OCI-LY1 (cell line): ENCODE measurements at regions not wholly inside any gene's neighbourhood (a gene's known extent, or its start where the extent isn't known, plus 50 kb on each side); places are given as distances from the start of the nearest gene placed in this dataset.

Experiments
- EZH2 ChIP-seq: fragments of 200-600 bp; sonication (generic), shearing (Covaris generic); IDR thresholded peaks from 2 replicates; pipeline ENCODE4 v1.8.0; 2017; ENCODE audit warnings: borderline replicate concordance, mixed run types, mild to moderate bottlenecking, antibody characterized with exemption, low read length, moderate library complexity, mixed read lengths
- TF ChIP-seq, protein P1 (sequence below): fragments of 200-600 bp; sonication (generic), shearing (Covaris generic); IDR thresholded peaks from 2 replicates; pipeline ENCODE4 v1.5.1; 2017; ENCODE audit warnings: mild to moderate bottlenecking, antibody characterized with exemption, low read length, moderate library complexity, mixed read lengths

DNA sequence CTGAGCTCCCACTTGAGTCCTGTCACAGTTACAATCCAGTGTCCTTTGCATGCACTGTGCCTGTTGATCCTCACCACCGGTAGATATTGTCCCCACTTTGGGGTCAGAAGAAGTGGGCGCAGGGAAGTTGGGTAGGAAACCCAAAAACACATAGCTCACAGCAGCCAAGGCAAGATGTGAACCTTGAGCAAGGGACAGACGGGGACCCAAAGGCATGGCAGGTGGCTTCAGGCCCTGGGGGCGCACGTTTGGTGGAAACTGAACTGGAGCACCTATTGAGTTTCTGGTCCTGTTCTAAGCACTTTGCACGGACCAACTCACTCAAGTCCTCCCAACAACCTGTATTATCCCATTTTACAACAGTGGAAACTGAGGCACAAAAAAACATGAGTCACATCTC lies 82.8 kb upstream of the ZNF716 start:
- TF ChIP-seq, protein P1, sequence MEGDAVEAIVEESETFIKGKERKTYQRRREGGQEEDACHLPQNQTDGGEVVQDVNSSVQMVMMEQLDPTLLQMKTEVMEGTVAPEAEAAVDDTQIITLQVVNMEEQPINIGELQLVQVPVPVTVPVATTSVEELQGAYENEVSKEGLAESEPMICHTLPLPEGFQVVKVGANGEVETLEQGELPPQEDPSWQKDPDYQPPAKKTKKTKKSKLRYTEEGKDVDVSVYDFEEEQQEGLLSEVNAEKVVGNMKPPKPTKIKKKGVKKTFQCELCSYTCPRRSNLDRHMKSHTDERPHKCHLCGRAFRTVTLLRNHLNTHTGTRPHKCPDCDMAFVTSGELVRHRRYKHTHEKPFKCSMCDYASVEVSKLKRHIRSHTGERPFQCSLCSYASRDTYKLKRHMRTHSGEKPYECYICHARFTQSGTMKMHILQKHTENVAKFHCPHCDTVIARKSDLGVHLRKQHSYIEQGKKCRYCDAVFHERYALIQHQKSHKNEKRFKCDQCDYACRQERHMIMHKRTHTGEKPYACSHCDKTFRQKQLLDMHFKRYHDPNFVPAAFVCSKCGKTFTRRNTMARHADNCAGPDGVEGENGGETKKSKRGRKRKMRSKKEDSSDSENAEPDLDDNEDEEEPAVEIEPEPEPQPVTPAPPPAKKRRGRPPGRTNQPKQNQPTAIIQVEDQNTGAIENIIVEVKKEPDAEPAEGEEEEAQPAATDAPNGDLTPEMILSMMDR: no peak
- no peak for TF ChIP-seq EZH2
